ENCODE measurements at regions not wholly inside any gene's neighbourhood (a gene's known extent, or its start where the extent isn't known, plus 50 kb on each side); places are given as distances from the start of the nearest gene placed in this dataset.

GRCh38 chr6:14187406-14187805, 69.8 kb downstream of the CD83 start:
- no peak for DNase-seq (ENCODE audit: low read depth)

GRCh38 chr6:14189074-14189473, 71.5 kb downstream of the CD83 start:
- DNase-seq (ENCODE audit: low read depth) = no peak

- no peak for DNase-seq (ENCODE audit: low read depth)
Measured at GRCh38 chr6:14190191-14190928, 72.8 kb downstream of the CD83 start.

GRCh38 chr6:14190929-14191224, 73.3 kb downstream of the CD83 start:
- no peak for DNase-seq (ENCODE audit: low read depth)

- no peak for DNase-seq (ENCODE audit: low read depth)
Measured at GRCh38 chr6:14191761-14192160, 74.2 kb downstream of the CD83 start.

- DNase-seq (ENCODE audit: low read depth) = no peak
Measured at GRCh38 chr6:14192216-14192788, 74.7 kb downstream of the CD83 start.

- no peak for DNase-seq (ENCODE audit: low read depth)
Measured at GRCh38 chr6:14193524-14193923, 76.0 kb downstream of the CD83 start.

GRCh38 chr6:14194483-14194882, 76.9 kb downstream of the CD83 start:
- no peak for DNase-seq (ENCODE audit: low read depth)

GRCh38 chr6:14194976-14195375, 77.4 kb downstream of the CD83 start:
- DNase-seq (ENCODE audit: low read depth) = no peak

GRCh38 chr6:14196026-14196425, 78.5 kb downstream of the CD83 start:
- DNase-seq (ENCODE audit: low read depth) = no peak

- no peak for DNase-seq (ENCODE audit: low read depth)
Measured at GRCh38 chr6:14197118-14197517, 79.5 kb downstream of the CD83 start.

- DNase-seq (ENCODE audit: low read depth) = no peak
Measured at GRCh38 chr6:14200047-14200446, 82.5 kb downstream of the CD83 start.

- no peak for DNase-seq (ENCODE audit: low read depth)
Measured at GRCh38 chr6:14202947-14203346, 85.4 kb downstream of the CD83 start.

- no peak for DNase-seq (ENCODE audit: low read depth)
Measured at GRCh38 chr6:14206391-14206790, 88.8 kb downstream of the CD83 start.

GRCh38 chr6:14207448-14207847, 89.9 kb downstream of the CD83 start:
- no peak for DNase-seq (ENCODE audit: low read depth)

- no peak for DNase-seq (ENCODE audit: low read depth)
Measured at GRCh38 chr6:14209000-14209399, 91.4 kb downstream of the CD83 start.

- DNase-seq (ENCODE audit: low read depth) = no peak
Measured at GRCh38 chr6:14210077-14210476, 92.5 kb downstream of the CD83 start.

- peak; percentile 77 for DNase-seq (ENCODE audit: low read depth)
Measured at GRCh38 chr6:14210663-14211561, 93.3 kb downstream of the CD83 start.

- DNase-seq (ENCODE audit: low read depth) = no peak
Measured at GRCh38 chr6:14211562-14211942, 94.0 kb downstream of the CD83 start.

- no peak for DNase-seq (ENCODE audit: low read depth)
Measured at GRCh38 chr6:14212020-14212419, 94.4 kb downstream of the CD83 start.

GRCh38 chr6:14212632-14213031, 95.1 kb downstream of the CD83 start:
- DNase-seq (ENCODE audit: low read depth) = no peak

- DNase-seq (ENCODE audit: low read depth) = no peak
Measured at GRCh38 chr6:14216946-14217684, 99.5 kb downstream of the CD83 start.
